ENCODE measurements at regions not wholly inside any gene's neighbourhood (a gene's known extent, or its start where the extent isn't known, plus 50 kb on each side); places are given as distances from the start of the nearest gene placed in this dataset.
"Not testable (repeated sequence)": the region's sequence is repeated elsewhere in the genome, so short reads cannot be mapped to it uniquely, and the experiment has no call there.

DNA sequence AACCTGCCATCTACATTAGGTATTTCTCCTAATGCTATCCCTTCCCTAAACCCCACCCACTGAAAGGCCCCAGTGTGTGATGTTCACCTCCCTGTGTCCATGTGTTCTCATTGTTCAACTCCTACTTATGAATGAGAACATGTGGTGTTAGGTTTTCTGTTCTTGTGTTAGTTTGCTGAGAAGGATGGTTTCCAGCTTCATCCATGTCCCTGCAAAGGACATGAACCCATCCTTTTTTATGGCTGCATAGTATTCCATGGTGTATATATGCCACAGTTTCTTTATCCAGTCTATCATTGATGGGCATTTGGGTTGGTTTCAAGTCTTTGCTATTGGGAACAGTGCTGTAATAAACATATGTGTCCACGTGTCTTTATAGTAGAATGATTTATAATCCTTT is 149.2 kb downstream of the PCDH7 start:
- peaks cover 14% of the 10 kb centered on the region for H3K4me1 ChIP-seq (ENCODE audit: control insufficient read depth, insufficient read depth, low read length, poor library complexity, severe bottlenecking)
- not testable (repeated sequence) for H3K27ac ChIP-seq (ENCODE audit: low read depth, low read length, severe bottlenecking); H3K4me3 ChIP-seq (ENCODE audit: extremely low read depth, insufficient read depth, low read length, poor library complexity, severe bottlenecking); H3K36me3 ChIP-seq (ENCODE audit: control insufficient read depth, insufficient read depth, low read length); H3K9me3 ChIP-seq (ENCODE audit: control insufficient read depth, low read length)
- WGBS, 2 experiments (ENCODE audit: insufficient coverage in 2 of 2): 100% methylated on average over 1 of the region's 1 CpG; no CpG with 5 or more reads in 1 of the 2 experiments

DNA sequence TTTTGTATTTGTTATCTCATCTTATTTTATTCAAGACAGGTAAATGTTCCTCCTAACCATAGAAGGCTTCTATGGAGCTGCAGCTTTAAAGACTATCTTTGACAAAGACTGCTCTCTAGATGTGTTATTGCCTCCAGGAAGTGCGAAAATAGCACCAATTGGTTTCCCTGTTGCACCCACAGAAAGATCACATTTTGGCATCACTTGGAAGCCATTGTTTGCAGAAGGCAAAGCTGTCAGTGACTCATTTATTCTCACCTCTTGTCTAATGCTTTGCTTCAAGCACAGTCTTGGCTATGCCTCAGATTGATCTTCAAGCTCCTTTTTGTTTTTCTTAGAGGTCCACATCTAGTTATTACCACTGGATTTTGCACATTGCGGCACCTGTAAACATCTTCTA is 150.3 kb downstream of the PCDH7 start:
- Histone ChIP-seq H3K4me3 (ENCODE audit: extremely low read depth, insufficient read depth, low read length, poor library complexity, severe bottlenecking) (no peak overlapping the region), H3K36me3 (ENCODE audit: control insufficient read depth, insufficient read depth, low read length) (no peaks in the 10 kb centered on the region), H3K4me1 (ENCODE audit: control insufficient read depth, insufficient read depth, low read length, poor library complexity, severe bottlenecking) (peaks cover 14% of the 10 kb centered on the region), H3K27ac (ENCODE audit: low read depth, low read length, severe bottlenecking) (no peak overlapping the region), H3K9me3 (ENCODE audit: control insufficient read depth, low read length) (no peaks in the 10 kb centered on the region)
- 80 to 83% methylated on average over 1 of the region's 2 CpGs for WGBS, 2 experiments (ENCODE audit: insufficient coverage in 2 of 2)

DNA sequence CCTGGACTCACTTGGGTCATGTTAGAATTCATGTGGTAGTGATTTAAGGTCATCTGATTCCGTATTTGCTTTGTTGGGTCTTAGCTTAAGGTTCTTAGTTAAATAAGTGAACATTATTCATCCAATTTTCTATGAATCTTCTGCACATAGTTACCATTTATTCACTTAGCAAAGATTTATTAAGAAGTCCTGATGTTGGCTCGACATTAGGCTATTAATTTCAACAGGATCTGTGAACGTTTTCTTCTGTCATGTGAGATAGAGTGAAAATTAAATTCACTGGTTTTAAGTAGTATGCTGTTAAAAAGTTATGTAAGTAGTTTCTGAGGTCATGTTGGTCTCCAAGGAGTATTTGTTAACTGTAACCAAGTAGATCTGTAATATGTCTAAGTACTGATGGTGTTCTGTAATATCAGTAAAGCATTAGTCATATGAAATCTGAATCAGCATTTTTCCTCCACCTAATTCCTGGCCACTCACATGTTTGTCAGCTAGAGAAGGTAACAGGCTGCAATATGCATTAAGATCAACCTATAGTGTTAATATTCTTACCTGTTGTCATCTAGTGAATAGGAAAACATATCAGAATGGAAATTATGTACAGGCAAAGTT is 155.6 kb downstream of the PCDH7 start:
- 78 to 92% methylated on average over 2 of the region's 3 CpGs for WGBS, 2 experiments (ENCODE audit: insufficient coverage in 2 of 2)
- Histone ChIP-seq H3K36me3 (ENCODE audit: control insufficient read depth, insufficient read depth, low read length) (no peaks in the 10 kb centered on the region), H3K9me3 (ENCODE audit: control insufficient read depth, low read length) (no peaks in the 10 kb centered on the region), H3K4me1 (ENCODE audit: control insufficient read depth, insufficient read depth, low read length, poor library complexity, severe bottlenecking) (no peaks in the 10 kb centered on the region), H3K27ac (ENCODE audit: low read depth, low read length, severe bottlenecking) (no peak overlapping the region), H3K4me3 (ENCODE audit: extremely low read depth, insufficient read depth, low read length, poor library complexity, severe bottlenecking) (no peak overlapping the region)

DNA sequence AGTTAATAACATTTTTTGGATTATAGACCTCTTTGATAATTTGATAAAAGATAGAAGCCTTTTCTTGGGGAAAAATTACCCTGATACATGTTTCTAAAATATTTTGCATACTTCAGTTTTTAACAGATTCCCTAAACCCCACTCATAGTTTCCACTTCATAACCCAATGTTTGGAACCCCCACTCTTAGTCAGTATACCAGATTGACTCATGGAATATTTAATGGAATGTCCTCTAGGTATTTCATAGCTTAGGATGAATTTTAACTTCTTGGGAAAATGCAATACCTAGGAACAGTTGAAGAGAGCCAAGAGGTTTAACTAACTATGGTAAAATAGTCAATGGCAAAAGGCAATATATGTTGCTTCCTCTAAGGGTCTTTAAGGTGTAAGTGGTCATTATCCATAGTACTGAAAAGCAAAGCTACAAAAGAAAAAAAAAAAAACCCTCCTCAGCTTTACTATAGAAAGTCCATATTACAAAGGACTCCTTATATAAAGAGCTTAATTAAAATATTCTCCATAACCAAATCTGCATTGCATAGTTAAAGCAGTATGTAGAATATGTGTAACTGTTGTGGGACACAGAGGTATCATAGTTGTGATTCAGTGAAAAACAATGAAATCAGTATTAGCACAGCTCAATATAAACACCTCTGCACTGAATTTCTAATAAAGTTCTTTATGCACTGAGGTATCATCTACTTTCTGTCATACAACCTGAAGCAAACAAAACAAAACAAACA is 159.9 kb downstream of the PCDH7 start:
- Histone ChIP-seq H3K4me3 (ENCODE audit: extremely low read depth, insufficient read depth, low read length, poor library complexity, severe bottlenecking) (no peak overlapping the region), H3K9me3 (ENCODE audit: control insufficient read depth, low read length) (peaks cover under 1% of the 10 kb centered on the region), H3K27ac (ENCODE audit: low read depth, low read length, severe bottlenecking) (no peak overlapping the region), H3K4me1 (ENCODE audit: control insufficient read depth, insufficient read depth, low read length, poor library complexity, severe bottlenecking) (no peaks in the 10 kb centered on the region), H3K36me3 (ENCODE audit: control insufficient read depth, insufficient read depth, low read length) (no peaks in the 10 kb centered on the region)

DNA sequence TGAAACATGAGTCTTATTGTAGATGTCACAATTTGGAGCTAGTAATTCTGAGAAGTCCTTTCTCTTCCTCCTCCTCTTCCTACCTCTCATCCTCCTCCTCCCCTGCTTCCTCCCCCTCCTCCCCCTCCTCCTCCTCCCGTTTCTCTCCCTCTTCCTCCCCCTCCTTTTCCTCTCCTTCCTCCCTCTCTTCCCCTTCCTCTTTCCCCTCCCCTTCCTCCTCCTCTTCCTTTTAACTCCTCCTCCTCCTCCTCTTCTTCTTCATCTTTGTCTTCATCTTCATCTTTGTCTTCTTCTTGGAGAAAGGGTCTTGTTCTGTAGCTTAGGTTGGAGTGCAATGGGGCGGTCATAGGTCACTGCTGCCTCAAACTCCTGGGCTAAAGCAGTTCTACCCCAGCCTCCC is 161.8 kb downstream of the PCDH7 start:
- Histone ChIP-seq H3K27ac (ENCODE audit: low read depth, low read length, severe bottlenecking) (no peak overlapping the region), H3K4me1 (ENCODE audit: control insufficient read depth, insufficient read depth, low read length, poor library complexity, severe bottlenecking) (no peaks in the 10 kb centered on the region), H3K9me3 (ENCODE audit: control insufficient read depth, low read length) (peaks cover 5% of the 10 kb centered on the region), H3K36me3 (ENCODE audit: control insufficient read depth, insufficient read depth, low read length) (no peaks in the 10 kb centered on the region), H3K4me3 (ENCODE audit: extremely low read depth, insufficient read depth, low read length, poor library complexity, severe bottlenecking) (no peak overlapping the region)
- 100% methylated on average over 1 of the region's 2 CpGs; no CpG with 5 or more reads in 1 of the 2 experiments for WGBS, 2 experiments (ENCODE audit: insufficient coverage in 2 of 2)

DNA sequence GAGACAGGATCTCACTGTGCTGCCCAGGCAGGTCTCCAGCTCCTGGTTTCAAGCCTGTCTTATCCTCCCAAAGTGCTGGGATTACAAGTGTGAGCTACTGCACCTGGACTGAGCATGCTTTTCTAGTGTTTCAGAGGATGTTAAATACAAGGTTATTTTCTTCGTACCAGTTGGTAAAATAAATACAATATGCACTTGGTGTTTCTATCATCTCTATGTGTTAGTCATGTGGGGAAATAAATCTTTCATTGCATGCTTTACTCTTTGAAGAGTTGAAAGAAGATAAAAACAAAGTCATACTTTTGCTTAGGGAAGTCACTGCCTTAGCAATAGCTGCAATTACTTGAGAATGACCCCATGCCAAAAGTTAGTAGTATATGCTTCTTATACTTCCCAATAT is 162.3 kb downstream of the PCDH7 start:
- H3K4me1 ChIP-seq (ENCODE audit: control insufficient read depth, insufficient read depth, low read length, poor library complexity, severe bottlenecking): no peaks in the 10 kb centered on the region
- no peak overlapping the region for H3K4me3 ChIP-seq (ENCODE audit: extremely low read depth, insufficient read depth, low read length, poor library complexity, severe bottlenecking)
- no peak overlapping the region for H3K27ac ChIP-seq (ENCODE audit: low read depth, low read length, severe bottlenecking)
- H3K36me3 ChIP-seq (ENCODE audit: control insufficient read depth, insufficient read depth, low read length): no peaks in the 10 kb centered on the region
- 100% methylated on average over 1 of the region's 1 CpG; no CpG with 5 or more reads in 1 of the 2 experiments for WGBS, 2 experiments (ENCODE audit: insufficient coverage in 2 of 2)
- H3K9me3 ChIP-seq (ENCODE audit: control insufficient read depth, low read length): peaks cover 5% of the 10 kb centered on the region

DNA sequence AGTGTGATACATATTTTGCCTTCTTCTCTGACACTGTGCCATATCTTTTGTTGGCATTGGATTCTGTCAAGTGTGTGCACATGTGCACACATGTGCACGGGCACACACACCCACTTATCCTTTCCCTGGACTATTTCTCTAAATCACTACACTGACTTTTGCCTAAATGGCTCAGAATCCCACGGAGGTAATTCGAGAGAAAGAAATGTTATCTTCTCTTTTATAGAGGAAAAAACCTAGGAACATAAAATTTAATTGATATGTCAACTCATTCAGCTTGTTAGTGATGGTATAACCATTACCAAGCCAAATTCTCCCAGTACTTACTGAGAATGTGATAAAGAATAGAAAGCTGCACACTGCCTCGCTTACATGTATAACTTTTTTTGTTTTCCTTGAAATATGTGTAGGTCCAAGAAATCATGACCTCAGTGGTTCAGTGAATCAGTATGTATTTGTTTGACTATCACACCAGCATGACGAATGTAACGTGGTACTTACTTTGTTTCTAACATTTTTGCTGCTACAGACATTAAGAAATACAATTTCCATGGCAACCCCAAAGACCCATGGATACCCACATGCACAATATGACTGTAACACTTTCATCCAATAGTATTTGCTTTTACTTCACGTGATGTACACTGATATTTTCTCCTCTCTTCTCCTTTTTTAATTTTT is 163.0 kb downstream of the PCDH7 start:
- WGBS, 2 experiments (ENCODE audit: insufficient coverage in 2 of 2): 95 to 100% methylated on average over 1 to 3 of the region's 7 CpGs

DNA sequence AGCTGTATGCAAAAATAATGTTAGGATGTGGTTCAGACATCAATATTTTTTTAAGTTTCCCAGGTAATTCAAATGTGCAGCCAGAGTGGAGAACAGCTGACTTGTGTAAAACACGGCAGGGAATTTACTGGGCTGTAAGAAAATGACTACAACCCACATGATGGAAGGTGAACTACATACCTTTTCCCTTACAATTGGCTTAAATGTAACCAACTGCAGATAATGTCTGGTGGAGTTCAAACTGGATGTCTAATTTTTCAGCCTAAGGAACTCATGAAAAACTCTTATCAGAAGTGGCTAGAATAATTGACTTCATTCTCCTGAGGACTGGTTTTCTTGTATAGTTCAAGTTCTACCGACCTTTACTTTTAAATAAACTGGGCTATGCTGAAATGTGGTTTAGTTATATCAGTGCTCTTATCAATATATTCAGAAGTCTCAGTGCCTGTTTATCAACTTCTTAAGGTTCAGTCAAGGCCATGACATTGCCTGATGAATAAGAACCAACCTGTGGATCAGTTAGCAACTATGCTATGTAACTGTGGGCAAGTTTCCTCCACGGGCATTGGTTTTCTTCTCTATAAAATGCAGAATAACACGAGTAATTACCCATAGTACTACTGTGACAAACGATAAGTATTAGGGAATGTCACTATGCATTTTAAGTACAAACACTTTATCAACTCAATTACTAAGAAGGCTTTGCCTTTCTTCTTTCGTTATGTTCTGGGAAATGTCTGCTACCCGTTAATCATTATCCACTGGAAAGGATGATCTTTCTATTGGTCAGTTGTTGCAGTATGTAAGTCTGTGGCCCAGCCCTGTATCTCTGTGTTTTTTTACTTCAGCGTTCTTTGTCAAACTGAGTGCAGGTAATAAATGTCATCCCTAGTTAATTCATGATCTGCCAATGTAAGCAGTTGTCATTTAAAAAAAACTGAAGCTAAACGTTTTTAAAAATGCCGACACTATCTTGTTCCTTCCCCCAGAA is 181.6 kb downstream of the PCDH7 start:
- no peak overlapping the region for H3K4me3 ChIP-seq (ENCODE audit: extremely low read depth, insufficient read depth, low read length, poor library complexity, severe bottlenecking)
- peaks cover 3% of the 10 kb centered on the region for H3K36me3 ChIP-seq (ENCODE audit: control insufficient read depth, insufficient read depth, low read length)
- WGBS, 2 experiments (ENCODE audit: insufficient coverage in 2 of 2): 82 to 87% methylated on average over 2 to 3 of the region's 10 CpGs
- no peak overlapping the region for H3K27ac ChIP-seq (ENCODE audit: low read depth, low read length, severe bottlenecking)
- H3K9me3 ChIP-seq (ENCODE audit: control insufficient read depth, low read length): no peaks in the 10 kb centered on the region
- H3K4me1 ChIP-seq (ENCODE audit: control insufficient read depth, insufficient read depth, low read length, poor library complexity, severe bottlenecking): no peaks in the 10 kb centered on the region

More for the DNA sequence above, 163.0 kb downstream of the PCDH7 start:
- H3K36me3 ChIP-seq (ENCODE audit: control insufficient read depth, insufficient read depth, low read length): no peaks in the 10 kb centered on the region
- H3K27ac ChIP-seq (ENCODE audit: low read depth, low read length, severe bottlenecking): no peak overlapping the region
- no peak overlapping the region for H3K4me3 ChIP-seq (ENCODE audit: extremely low read depth, insufficient read depth, low read length, poor library complexity, severe bottlenecking)
- H3K4me1 ChIP-seq (ENCODE audit: control insufficient read depth, insufficient read depth, low read length, poor library complexity, severe bottlenecking): no peaks in the 10 kb centered on the region
- H3K9me3 ChIP-seq (ENCODE audit: control insufficient read depth, low read length): peaks cover 5% of the 10 kb centered on the region

DNA sequence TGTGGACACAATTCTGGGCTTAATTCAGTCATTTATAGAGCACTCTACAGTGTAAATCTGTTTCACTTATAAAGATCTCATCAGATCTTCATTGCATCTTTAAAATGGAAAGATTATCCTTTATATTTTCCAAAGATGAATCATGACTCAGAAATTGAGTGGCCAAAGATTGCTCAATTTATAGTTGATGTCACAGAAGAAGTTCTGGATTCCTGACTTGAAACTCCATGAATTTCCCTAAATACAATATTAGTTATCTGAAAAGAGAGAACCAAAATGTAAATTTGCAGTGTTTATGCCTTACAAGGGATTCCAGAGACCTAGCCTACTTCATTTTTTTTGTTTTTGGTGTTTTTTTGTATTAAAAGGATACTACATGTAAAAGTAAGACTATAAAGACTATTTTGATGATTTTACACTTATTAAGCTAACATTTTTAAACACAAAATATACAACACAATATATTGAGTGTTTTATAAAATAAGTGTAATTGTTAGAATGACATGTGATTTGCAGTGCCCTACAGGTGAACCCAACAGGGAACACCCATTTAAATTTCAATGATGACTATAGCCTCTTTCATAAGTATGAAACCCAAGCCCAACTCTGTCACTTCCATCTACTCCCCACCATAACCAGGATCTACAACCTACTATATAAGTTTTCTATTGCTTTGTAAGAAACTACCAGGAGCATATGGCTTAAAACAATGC is 183.5 kb downstream of the PCDH7 start:
- no peaks in the 10 kb centered on the region for H3K9me3 ChIP-seq (ENCODE audit: control insufficient read depth, low read length)

DNA sequence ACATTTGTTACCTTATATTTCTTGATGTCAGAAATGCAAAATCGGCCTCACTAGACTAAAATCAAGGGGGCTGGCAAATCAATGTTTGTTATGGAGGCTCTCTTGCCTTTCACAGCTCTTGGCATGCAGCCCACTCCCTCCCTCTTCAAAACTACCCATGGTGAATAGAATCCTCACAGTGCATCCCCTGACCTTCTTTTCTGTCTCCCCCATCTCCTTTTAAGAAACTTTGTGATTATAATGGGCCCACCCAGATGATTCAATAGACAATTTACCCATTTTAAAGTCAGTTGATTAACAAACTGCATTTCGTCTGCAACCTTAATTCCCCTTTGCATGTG is 184.0 kb downstream of the PCDH7 start:
- H3K4me1 ChIP-seq (ENCODE audit: control insufficient read depth, insufficient read depth, low read length, poor library complexity, severe bottlenecking): no peaks in the 10 kb centered on the region
- no peak overlapping the region for H3K27ac ChIP-seq (ENCODE audit: low read depth, low read length, severe bottlenecking)
- no peaks in the 10 kb centered on the region for H3K9me3 ChIP-seq (ENCODE audit: control insufficient read depth, low read length)
- H3K36me3 ChIP-seq (ENCODE audit: control insufficient read depth, insufficient read depth, low read length): peaks cover 3% of the 10 kb centered on the region
- WGBS, 2 experiments (ENCODE audit: insufficient coverage in 2 of 2): 79 to 85% methylated on average over 2 of the region's 2 CpGs
- no peak overlapping the region for H3K4me3 ChIP-seq (ENCODE audit: extremely low read depth, insufficient read depth, low read length, poor library complexity, severe bottlenecking)

More for the DNA sequence above, 183.5 kb downstream of the PCDH7 start:
- Histone ChIP-seq H3K4me1 (ENCODE audit: control insufficient read depth, insufficient read depth, low read length, poor library complexity, severe bottlenecking) (no peaks in the 10 kb centered on the region), H3K4me3 (ENCODE audit: extremely low read depth, insufficient read depth, low read length, poor library complexity, severe bottlenecking) (no peak overlapping the region), H3K36me3 (ENCODE audit: control insufficient read depth, insufficient read depth, low read length) (peaks cover 3% of the 10 kb centered on the region), H3K27ac (ENCODE audit: low read depth, low read length, severe bottlenecking) (no peak overlapping the region)

Data from mesodermal cell (in vitro differentiated cells).